ENCODE measurements at regions not wholly inside any gene's neighbourhood (a gene's known extent, or its start where the extent isn't known, plus 50 kb on each side); places are given as distances from the start of the nearest gene placed in this dataset.

DNA sequence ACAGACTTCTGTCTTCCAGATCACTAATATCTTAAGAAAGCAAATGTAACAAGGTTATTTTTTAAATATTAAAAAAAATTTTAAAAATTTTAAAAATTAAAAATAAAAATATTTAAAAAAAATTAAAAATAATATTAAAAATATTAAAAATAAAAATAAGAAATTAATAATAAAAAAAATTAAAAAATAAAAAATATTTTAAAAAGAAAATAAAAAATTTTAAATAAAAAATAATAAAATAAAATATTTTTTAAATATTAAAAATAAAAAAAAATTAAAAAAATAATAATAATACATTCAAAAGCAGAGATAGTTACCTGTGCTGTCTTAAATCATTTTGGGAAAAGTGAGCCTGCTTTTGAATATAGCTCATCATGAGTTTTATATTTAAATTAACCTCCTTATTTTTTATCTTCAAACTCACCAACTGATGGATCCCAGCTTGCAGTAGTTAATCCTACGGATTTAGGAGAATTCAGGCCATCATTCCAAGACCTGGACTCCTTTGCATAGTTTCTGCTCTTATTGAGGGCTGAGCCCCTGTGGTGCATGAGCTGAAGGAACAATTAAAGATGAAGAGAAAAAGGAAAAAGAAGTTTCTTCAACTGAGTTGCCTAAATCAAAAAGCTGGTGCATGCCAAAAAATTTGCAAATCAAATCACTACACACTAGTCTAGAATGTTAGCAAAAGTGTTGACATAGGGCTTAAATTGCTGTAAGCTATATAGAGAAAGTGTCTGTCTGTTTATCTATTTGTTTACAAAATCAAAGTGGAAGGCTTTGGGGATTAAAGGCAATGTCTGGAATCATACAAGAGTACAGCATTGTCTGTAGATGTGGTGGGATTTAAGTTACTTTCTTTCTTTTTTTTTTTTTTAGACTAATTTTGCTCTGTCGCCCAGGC is 50.5 kb upstream of the ZNF438 start:
- DNase-seq (ENCODE audit: low read depth), result no peak

DNA sequence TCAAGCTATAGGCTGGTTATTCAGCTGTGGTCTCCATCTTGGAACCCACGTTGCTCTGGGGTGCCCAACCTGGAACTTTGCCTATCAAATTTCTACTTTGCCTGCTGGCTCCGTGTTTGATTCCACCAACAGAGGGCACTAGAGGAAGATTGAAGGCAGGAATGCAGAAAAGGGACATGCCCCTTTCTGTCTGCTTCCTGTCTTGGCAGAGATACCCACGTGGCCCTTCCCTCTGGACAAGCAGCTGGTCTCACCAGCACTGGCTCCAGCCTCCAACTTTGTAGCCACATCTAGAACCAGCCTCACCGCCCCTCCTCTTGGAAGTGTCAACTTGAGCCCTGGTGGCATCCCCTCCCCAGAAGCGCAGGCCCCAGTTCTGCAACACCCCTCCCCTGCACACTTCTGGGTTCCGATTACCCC is 52.1 kb upstream of the ZNF438 start:
- DNase-seq (ENCODE audit: low read depth), result peak; percentile 70

DNA sequence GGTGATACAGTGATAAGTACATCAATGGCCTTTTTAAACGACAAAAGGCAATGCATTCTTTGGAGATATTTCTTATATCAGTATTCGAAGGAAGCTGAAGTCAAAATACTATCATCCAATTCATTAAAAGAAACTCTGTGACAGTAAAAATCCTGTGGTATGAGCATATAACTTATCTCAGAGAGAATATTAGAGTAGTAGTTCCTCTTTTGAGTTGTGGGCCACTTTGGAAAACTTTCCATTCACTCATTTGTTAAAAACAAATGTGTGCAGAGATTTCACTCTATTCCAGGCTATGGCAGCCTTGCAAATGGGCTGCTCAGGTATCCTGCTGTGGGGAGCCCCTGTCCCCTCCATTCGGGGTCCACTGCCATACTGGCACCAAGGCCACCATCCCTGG is 55.3 kb upstream of the ZNF438 start:
- DNase-seq (ENCODE audit: low read depth), result no peak

DNA sequence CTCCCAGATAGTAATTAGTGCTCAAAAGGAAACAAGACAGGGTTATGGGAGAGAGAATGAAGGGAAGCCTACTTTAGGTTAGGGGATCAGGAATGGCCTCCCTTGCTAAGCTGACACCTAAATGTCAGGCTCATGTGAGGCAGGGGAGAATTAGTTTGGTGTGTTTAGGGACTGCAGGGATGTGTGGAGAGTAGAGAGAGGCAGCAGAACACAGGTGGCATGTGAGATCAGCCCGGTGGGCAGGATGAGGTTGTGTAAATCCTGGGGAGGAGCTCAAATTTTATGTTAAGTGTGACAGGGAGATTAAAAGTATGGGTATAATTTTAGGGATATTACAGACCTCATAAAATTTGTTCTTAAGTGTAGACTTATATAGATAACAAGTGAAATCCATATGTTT is 56.2 kb upstream of the ZNF438 start:
- no peak for DNase-seq (ENCODE audit: low read depth)

DNA sequence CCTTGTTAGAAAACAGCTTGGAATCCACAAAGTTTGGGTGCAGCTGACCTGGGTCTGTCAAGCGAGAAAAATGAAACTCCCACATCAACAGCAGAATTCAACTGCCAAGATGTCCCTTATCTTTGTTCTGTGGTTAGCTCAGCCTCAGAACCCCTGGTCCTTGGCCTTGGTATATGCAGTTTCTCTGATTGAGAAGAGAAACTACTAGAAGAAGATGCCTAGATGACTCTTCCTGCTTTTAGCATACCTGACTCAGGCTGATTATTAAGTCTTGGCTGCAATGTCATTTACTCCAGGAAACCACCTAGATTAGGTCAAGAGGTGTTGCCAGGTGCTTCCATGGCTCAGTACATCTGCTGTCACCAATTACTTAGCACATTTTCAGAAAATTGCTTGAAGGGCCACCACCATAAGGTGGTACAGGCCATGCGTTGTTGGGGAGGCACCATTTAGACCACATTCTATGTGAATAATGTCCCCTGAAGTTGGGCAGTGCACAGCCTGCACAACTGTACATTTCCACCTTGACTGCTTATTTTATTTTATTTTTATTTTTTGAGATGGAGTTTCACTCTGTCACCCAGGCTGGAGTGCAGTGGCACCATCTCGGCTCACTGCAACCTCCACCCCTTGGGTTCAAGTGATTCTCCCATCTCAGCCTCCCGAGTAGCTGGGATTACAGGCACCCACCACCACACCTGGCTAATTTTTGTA is 59.4 kb upstream of the ZNF438 start:
- no peak for DNase-seq (ENCODE audit: low read depth)

DNA sequence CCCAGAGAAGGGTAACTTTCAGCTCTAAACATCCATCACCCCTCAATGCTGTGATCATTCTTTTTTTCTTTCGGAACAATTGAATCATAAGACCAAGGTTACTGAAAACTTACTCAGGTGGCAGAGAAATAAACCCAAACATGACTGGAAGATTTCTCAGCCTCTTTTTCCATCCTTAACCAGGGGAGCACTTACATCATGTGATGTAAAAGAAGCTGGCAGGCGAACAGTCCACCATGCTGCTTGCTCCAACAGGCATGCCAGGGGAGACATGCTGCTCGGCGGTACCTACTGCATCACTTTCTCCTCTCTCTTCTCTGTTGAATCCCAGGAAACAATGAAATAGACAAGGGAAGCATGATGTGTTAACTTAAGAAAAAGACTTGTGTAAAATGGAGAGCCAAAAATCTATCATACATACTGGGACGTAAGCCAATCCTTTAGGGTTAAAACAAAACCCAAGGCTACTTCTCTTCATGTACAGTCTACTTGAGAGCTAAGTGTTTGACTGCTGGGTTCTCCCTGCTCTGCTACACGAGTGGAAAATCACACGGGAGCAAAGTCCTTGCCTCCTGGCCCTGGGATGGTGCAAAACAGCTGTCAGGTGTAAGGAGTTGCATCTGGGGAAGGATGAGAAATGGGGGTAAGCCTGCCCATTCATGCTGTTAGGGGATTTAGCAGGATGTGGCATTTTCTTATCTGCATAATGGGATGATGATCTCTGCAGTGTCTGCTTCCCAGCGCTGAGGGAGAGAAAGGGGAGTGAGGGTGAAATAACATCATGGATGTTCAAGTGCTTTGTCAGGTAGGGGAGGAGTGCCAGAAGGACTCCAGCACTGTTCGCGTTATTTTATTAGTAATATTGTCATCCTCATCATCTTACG is 64.3 kb upstream of the ZNF438 start:
- no peak for DNase-seq (ENCODE audit: low read depth)

DNA sequence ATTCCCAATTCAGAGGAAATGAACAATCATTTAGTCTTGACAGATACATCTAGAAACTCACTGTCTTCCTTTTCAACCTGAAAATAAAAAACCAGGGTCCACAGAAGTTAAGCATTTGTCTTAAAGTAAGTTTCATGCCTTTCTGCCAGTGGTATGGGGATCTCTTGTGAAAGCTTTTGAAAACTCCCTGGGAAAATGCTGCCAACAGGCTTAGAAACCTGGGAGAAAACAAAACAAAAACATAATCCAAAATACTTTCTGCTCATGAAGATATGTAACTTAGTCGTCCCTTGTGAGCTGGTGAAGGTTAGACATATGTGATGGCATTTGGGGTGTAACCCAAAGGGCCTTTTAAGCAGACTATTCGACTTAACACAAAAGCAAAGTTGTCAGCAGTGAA is 66.4 kb upstream of the ZNF438 start:
- DNase-seq (ENCODE audit: low read depth), result no peak

DNA sequence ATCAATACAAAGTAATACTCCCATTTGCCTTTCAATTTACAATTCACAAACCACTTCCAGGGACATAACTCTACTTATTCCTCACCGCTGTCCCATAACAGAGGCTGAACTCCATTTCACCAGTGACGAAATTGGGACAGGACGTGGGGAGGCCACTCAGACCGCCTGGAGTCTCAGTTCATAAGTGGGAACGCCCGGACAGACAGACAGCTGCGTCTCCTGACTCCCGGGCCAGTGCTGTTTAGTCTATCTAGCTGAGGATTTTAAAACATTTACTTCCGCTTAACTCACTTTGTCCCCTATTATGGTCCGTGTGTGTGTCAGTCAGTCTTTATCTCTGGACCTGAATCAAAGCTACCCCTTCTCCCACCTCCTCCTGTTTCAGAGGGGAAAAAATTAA is 67.4 kb upstream of the ZNF438 start:
- DNase-seq (ENCODE audit: low read depth), result no peak

DNA sequence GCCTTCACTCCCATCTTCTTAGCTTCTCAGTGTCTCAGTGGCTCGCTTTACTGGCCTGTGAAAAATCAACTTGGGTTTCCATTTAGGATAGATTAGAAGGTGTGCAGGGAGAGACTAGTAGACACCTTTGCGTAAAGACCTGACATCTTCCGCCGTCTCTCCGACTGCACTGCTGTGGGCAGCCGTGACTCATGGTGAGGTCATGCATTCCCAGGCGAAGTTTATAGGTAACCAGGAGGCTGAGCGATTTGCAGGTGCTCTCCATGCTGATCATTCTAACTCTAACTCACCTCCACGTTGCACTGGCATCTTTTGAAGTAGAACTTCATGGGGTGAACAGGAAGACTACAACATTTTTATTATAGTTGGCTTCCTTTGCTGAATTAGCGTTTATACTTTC is 68.0 kb upstream of the ZNF438 start:
- DNase-seq (ENCODE audit: low read depth), result peak; percentile 51

DNA sequence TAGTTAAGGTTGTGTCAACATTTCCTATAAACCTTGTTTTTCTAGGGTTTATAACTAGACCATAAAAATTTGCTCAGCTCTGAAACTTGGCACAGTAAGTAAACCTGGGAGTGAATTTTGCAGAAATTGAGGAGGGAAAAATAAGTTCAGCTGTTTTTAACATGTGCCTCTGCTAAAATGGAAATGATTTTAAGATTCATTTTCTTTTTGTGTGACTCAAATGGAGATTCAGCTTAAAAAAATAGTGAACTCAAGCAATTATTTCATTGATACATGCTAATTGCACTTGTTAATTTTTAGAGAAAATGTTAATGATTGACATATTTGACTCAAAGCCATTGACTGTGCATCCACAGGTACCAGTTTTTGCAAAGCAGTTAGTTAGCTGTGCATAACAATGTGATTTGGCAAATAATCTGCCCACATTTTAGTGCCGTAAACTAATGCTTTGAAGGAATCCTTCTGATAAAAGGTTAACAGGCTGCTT is 68.5 kb upstream of the ZNF438 start:
- no peak for DNase-seq (ENCODE audit: low read depth)

DNA sequence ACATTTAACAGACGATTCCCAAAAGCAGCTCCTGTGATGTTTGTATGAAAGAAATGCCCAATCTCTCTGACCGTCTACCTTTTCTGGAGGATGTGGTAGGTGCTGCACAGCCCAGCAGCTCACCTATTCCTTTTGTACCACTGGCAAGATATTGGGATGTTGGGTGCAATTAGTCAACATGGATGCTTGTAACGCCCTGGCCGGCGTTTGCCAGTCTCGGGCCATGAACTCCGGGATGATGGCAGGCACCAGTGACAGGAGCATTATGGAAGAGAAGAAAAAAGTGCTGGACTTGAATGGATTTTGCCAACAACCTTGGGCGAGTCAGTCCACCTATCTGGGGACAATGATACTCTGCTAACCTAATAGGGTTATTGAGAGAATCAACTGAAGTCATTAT is 69.0 kb upstream of the ZNF438 start:
- DNase-seq (ENCODE audit: low read depth), result no peak

DNA sequence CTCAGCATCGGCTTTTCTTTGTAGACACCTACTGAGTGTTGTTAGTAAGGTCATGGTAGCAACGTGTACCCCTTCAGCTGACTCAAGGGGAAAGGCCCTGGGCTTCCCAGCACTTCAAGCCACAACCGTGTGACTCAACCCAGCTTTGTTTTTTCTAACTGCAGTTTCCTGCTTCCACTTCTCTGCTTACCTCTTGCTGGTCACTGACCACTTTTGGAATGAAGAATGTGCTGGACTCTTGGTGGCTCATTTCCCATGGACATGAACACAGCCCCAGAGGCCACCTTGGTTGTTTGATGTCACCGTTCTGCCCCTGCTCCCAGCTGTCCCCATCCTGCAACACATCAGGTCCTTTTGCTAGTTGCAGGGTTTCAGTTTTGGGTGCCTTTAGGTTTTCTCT is 69.5 kb upstream of the ZNF438 start:
- peak; percentile 94 for DNase-seq (ENCODE audit: low read depth)

DNA sequence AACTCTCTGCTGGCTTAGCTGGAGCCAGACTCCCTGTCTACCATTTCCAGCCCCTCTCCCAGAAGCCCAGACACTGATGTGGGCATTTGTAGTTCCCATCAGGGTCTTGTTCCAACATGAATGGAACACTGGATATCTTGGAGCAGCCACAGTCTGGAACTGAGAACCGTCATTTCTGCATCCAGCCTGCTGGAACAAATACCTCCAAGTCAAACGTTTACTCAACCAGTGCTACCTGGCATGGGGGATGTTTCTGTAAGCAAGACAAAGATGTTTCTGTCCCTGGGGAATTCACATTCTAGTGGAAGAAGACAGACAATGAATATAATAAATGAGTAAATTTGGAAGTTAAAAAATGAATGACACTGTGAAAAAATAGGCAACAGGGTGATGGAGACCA is 70.8 kb upstream of the ZNF438 start:
- no peak for DNase-seq (ENCODE audit: low read depth)

DNA sequence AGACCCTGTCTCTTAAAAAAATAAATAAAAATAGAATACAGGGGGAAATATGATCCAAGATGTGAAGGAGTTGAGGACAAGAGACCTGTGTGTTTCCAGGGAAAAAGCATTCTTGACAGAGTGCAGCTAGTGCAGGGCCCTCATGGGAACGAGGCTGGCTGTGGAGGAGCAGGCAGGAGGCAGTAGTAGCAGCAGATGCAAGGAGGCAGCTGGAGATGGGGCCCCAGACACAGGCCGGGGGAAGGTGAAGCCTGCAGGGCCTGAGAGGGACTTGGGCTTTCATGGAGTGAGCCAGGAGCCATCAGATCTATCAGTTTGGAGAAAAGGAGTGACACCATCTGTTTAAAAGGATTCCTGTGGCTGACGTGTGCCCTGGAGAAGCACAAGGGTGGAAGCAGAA is 71.4 kb upstream of the ZNF438 start:
- no peak for DNase-seq (ENCODE audit: low read depth)

DNA sequence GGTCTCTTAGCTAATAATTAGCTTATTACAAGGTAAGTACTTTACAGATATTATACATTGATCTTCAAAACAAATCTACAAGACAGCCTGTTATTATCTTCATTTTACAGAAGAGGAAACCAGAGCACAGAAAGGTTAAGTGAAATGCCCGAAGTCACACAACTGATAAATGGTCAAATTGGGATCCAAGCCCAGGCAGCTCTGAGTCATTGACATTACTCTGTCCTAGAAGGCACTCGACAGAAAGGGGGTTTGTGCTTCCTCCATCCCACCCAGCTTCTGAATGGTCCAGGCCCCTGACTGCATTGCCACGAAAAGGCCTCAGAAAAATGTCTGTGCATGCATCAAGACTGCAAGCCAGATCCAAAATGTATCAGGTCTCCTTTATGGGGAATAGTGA is 81.3 kb upstream of the ZNF438 start:
- no peak for DNase-seq (ENCODE audit: low read depth)

DNA sequence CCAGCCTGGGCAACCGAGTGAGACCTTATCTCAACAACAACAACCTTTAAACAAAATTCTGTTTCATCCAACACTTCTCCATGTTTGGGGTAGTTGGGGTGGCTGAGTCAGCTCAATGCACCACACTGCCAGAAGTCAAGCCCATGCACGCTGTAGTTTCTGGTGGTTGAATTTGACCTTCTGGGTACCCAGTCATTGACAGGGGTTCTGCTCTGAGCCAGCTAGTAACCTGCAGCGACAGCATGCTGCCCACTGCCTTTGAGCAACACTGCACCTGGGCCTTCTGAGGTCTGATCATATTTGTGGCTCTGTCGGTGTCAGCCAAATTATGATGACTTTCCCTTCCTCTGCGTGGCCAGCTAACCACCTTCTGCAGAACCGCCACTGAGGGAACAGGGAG is 84.6 kb upstream of the ZNF438 start:
- no peak for DNase-seq (ENCODE audit: low read depth)

DNA sequence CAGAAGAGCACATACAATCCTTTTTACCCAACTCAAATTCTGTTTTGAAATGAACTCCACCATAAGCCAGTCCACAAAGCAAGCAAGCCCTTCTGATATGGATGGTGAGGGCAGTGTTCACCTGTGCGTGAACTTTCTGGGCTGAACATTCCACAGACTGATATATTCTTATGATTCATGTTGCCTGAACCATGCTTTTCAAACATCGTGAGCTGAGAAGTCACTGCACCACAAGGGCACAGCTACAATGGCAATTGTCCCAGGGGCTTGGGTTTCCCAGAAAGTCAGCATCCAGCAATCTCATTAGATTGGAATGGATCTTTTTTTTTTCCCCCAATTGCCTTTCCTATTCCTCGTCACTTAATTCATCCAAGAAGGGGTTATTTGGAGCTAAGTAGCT is 86.9 kb upstream of the ZNF438 start:
- DNase-seq (ENCODE audit: low read depth), result no peak

DNA sequence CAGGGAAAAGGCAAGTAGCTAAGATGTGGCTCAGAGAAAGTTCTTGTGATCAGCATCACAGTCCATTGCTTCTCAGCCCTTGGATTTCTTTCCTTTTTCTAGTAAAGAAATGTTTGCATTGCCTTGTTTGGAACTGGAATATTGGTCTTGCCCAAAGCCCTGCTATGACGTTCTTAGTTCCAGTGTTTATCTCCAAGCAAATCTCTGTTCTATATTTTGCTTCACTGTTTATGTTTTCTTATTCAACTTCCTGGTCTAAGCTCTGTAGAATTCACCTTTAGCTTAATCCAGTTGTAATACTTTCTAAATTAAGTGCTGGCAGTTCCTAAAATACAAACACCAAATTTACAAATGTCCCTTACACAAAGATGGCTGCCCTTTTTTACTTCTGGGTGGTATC is 88.7 kb upstream of the ZNF438 start:
- no peak for DNase-seq (ENCODE audit: low read depth)

DNA sequence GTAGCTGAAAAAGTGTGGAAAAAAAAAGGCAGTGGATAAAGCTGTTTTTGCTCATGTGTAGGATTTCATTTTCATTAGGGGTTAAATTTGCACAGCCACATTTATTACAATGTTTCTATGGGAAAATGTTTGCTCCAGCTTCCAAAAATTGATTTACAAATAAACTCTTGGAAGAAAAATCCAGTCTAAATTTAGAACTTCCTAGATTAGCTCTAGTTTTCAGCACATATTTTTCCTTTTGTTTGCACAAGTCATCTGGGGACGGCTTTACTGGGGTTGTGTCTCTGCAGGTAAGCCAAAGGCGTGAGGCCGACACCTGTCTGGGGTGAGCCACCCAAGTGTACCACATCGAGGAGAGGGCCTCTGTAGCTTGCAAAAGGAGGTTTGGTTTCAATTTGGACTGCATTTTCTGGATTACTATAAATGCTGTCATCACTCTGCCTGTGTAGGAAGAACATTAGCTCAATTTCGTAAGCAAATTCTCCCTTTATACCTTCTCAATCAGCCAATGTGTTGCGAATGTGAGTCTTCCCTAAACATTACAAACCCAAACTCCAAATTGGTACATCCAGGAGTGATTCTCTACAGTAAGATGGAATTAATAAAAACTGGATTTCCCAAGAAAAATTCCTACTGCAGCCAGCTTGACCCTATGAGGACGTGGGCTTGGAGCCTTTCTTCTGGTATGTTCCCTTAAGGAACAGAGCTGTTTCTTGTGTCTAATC is 89.5 kb upstream of the ZNF438 start:
- DNase-seq (ENCODE audit: low read depth), result no peak

DNA sequence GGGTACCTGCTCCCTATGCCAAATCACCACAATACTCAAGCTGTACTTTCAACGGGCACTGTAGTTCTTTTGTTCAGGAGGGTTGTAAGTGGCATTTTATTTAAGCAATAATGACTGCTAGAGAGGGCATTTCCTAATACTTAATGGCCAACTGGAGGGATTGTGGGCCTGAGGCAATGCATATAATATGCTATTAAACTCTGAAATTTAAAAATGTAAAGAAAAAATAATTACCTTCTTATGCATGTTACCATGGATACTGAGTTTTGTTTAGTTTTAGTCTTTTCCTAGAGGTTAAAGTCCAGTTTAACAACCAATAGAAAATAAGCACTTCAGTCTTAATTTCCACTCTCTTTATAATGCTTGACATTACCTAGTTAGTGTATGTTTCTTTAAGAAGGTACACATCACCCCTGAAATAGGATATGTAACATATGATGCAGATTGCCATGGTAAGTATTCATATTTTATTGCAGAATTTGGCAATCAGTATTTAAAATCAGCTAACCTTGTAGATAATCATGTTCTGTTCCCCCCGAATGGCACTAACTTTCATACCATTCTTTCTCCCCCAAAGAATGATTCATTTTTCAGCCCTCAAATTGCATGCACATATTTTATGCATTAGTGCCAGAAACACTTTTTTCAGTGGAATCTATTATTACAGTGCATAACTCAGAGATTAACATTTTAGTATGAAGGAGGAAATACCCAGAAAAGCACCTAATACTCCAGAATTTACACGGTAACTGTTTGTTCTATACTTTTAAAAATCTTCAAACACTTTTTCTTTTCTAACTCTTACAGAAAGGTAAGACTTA is 90.3 kb upstream of the ZNF438 start:
- no peak for DNase-seq (ENCODE audit: low read depth)
